ENCODE measurements at regions not wholly inside any gene's neighbourhood (a gene's known extent, or its start where the extent isn't known, plus 50 kb on each side); places are given as distances from the start of the nearest gene placed in this dataset.
"Not testable (repeated sequence)": the region's sequence is repeated elsewhere in the genome, so short reads cannot be mapped to it uniquely, and the experiment has no call there.

GRCh38 chr20:19897891-19898290, 119.3 kb upstream of the NAA20 start:
- no peak for DNase-seq (ENCODE audit: low read depth)

GRCh38 chr20:19901226-19901625, 115.9 kb upstream of the NAA20 start:
- no peak for DNase-seq (ENCODE audit: low read depth)

GRCh38 chr20:19903168-19903811, 113.9 kb upstream of the NAA20 start:
- DNase-seq (ENCODE audit: low read depth) = no peak

- DNase-seq (ENCODE audit: low read depth) = no peak
Observed at GRCh38 chr20:19907326-19908056, 109.7 kb upstream of the NAA20 start.

GRCh38 chr20:19908576-19908975, 108.6 kb upstream of the NAA20 start:
- DNase-seq (ENCODE audit: low read depth) = no peak

GRCh38 chr20:19909725-19910124, 107.4 kb upstream of the NAA20 start:
- DNase-seq (ENCODE audit: low read depth) = no peak

GRCh38 chr20:19911810-19912382, 105.3 kb upstream of the NAA20 start:
- DNase-seq (ENCODE audit: low read depth) = no peak

- no peak for DNase-seq (ENCODE audit: low read depth)
Observed at GRCh38 chr20:19913349-19913748, 103.8 kb upstream of the NAA20 start.

- no peak for DNase-seq (ENCODE audit: low read depth)
Observed at GRCh38 chr20:19913927-19914614, 103.1 kb upstream of the NAA20 start.

- DNase-seq (ENCODE audit: low read depth) = no peak
Observed at GRCh38 chr20:19915111-19915798, 101.9 kb upstream of the NAA20 start.

GRCh38 chr20:19916531-19917485, 100.4 kb upstream of the NAA20 start:
- DNase-seq (ENCODE audit: low read depth) = no peak

- DNase-seq (ENCODE audit: low read depth) = no peak
Observed at GRCh38 chr20:19918965-19919329, 98.2 kb upstream of the NAA20 start.

- DNase-seq (ENCODE audit: low read depth) = no peak
Observed at GRCh38 chr20:19920381-19921138, 96.6 kb upstream of the NAA20 start.

- DNase-seq (ENCODE audit: low read depth) = no peak
Observed at GRCh38 chr20:19921284-19921793, 95.8 kb upstream of the NAA20 start.

GRCh38 chr20:19921829-19922228, 95.3 kb upstream of the NAA20 start:
- not testable (repeated sequence) for DNase-seq (ENCODE audit: low read depth)

- DNase-seq (ENCODE audit: low read depth) = no peak
Observed at GRCh38 chr20:19922716-19923115, 94.4 kb upstream of the NAA20 start.

- no peak for DNase-seq (ENCODE audit: low read depth)
Observed at GRCh38 chr20:19923762-19924161, 93.4 kb upstream of the NAA20 start.

GRCh38 chr20:19924255-19924654, 92.9 kb upstream of the NAA20 start:
- no peak for DNase-seq (ENCODE audit: low read depth)

GRCh38 chr20:19926591-19926990, 90.6 kb upstream of the NAA20 start:
- no peak for DNase-seq (ENCODE audit: low read depth)

- DNase-seq (ENCODE audit: low read depth) = no peak
Observed at GRCh38 chr20:19928328-19929011, 88.7 kb upstream of the NAA20 start.

Measured in activated T-helper 1 cell treated with Interleukin-2 at 50 U/mL for 16 hours (primary cell).